Astrocyte (in vitro differentiated cells and primary cell): ENCODE measurements at regions not wholly inside any gene's neighbourhood (a gene's known extent, or its start where the extent isn't known, plus 50 kb on each side); places are given as distances from the start of the nearest gene placed in this dataset.

ENCODE experiments used
- DNase-seq: peaks from one replicate; pipeline ENCODE4 v3.0.0-alpha.2; 2010; ENCODE audit warnings: low read depth
- FAIRE-seq: peaks from 2 replicates; lab custom pipeline; 2011; peaks lifted over from hg19 to GRCh38; lab: Jason Lieb, UNC
- H2AFZ ChIP-seq: 2 replicates; pipeline ENCODE4 v1.6.0; 2012; ENCODE audit warnings: low read depth, low read length, inconsistent platforms
- H3K27ac ChIP-seq: 2 replicates; pipeline ENCODE4 v1.5.1; 2011; ENCODE audit warnings: low read depth, low read length, inconsistent platforms
- H3K27me3 ChIP-seq: 2 replicates; pipeline ENCODE4 v1.6.0; 2011; ENCODE audit warnings: low read length, inconsistent platforms; ENCODE audit not compliant: insufficient read depth
- H3K36me3 ChIP-seq: 2 replicates; pipeline ENCODE4 v1.5.1; 2011; ENCODE audit warnings: low read length, inconsistent platforms; ENCODE audit not compliant: insufficient read depth
- H3K4me1 ChIP-seq: 2 replicates; pipeline ENCODE4 v1.5.1; 2011; ENCODE audit warnings: low read length, inconsistent platforms; ENCODE audit not compliant: insufficient read depth
- H3K4me2 ChIP-seq: 2 replicates; pipeline ENCODE4 v1.6.0; 2012; ENCODE audit warnings: low read length, inconsistent platforms
- H3K4me3 ChIP-seq: 2 replicates; pipeline ENCODE4 v1.5.1; 2011; ENCODE audit warnings: low read depth, mild to moderate bottlenecking, low read length, inconsistent platforms; ENCODE audit not compliant: insufficient read depth
- H3K79me2 ChIP-seq: 2 replicates; pipeline ENCODE4 v1.6.0; 2012; ENCODE audit warnings: mild to moderate bottlenecking, low read length, inconsistent platforms; ENCODE audit not compliant: insufficient read depth
- H3K9ac ChIP-seq: 2 replicates; pipeline ENCODE4 v1.6.0; 2012; ENCODE audit warnings: mild to moderate bottlenecking, low read length, inconsistent platforms
- H3K9me3 ChIP-seq: 2 replicates; pipeline ENCODE4 v1.5.1; 2012; ENCODE audit warnings: low read depth, mild to moderate bottlenecking, low read length, inconsistent platforms; ENCODE audit not compliant: insufficient read depth
- H4K20me1 ChIP-seq: 2 replicates; pipeline ENCODE4 v1.6.0; 2012; ENCODE audit warnings: low read length, inconsistent platforms; ENCODE audit not compliant: insufficient read depth
- H3K27ac Mint-ChIP-seq: one replicate; pipeline ENCODE4 v1.8.0; 2021; ENCODE audit warnings: mild to moderate bottlenecking, mixed read lengths; ENCODE audit not compliant: unreplicated experiment
- H3K27me3 Mint-ChIP-seq: one replicate; pipeline ENCODE4 v1.8.0; 2021; ENCODE audit warnings: low read depth, mixed read lengths; ENCODE audit not compliant: unreplicated experiment
- H3K36me3 Mint-ChIP-seq: one replicate; pipeline ENCODE4 v1.8.0; 2021; ENCODE audit warnings: low read depth, mixed read lengths; ENCODE audit not compliant: unreplicated experiment
- H3K4me1 Mint-ChIP-seq: one replicate; pipeline ENCODE4 v1.8.0; 2021; ENCODE audit warnings: low read depth, mixed read lengths; ENCODE audit not compliant: unreplicated experiment
- H3K4me3 Mint-ChIP-seq: one replicate; pipeline ENCODE4 v1.8.0; 2021; ENCODE audit warnings: mild to moderate bottlenecking, moderate library complexity, mixed read lengths; ENCODE audit not compliant: unreplicated experiment
- H3K9me3 Mint-ChIP-seq: one replicate; pipeline ENCODE4 v1.8.0; 2021; ENCODE audit warnings: mild to moderate bottlenecking, mixed read lengths; ENCODE audit not compliant: unreplicated experiment
- CTCF ChIP-seq: IDR thresholded peaks from 2 replicates; pipeline ENCODE4 v1.5.1; 2011; ENCODE audit warnings: low read depth, mild to moderate bottlenecking, inconsistent platforms, low read length, moderate library complexity; ENCODE audit not compliant: insufficient read depth
- EZH2 ChIP-seq: IDR thresholded peaks from 2 replicates; pipeline ENCODE4 v1.6.1; 2012; ENCODE audit warnings: mild to moderate bottlenecking, low read length, inconsistent platforms; ENCODE audit not compliant: insufficient read depth

GRCh38 chr5:125823572-125823971 is 599.6 kb upstream of the GRAMD2B start:
- TF ChIP-seq EZH2 = no peak
- TF ChIP-seq CTCF = no peak

DNA sequence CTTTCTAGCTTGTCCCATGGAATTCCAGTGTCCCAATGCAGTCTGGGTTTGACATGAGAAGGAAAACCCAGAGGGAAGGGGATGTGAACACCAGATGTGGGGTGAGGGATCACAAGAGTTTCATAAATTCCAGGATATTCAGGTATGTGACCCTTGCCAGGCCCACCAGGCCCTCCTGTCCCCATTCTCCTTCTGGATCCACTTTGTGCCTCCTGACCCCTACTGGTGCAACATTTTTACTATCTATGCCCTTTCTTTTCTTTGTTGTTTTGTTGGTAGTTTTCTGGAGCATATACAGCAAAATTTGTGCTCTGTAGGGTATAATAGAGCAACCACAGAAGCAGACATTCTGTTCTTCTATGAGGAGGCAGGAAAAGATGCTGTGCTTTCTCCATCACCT is 597.0 kb upstream of the GRAMD2B start:
- H3K9me3 Mint-ChIP-seq = peaks cover 6% of the 10 kb centered on the region
- H3K79me2 ChIP-seq = no peaks in the 10 kb centered on the region
- no peak overlapping the region for H3K27ac Mint-ChIP-seq

More at GRCh38 chr5:125823572-125823971, 599.6 kb upstream of the GRAMD2B start:
- no peaks in the 10 kb centered on the region for H4K20me1 ChIP-seq
- no peak overlapping the region for H3K27ac Mint-ChIP-seq
- no peaks in the 10 kb centered on the region for H3K36me3 ChIP-seq
- no peaks in the 10 kb centered on the region for H3K4me1 ChIP-seq
- no peak overlapping the region for H3K4me2 ChIP-seq
- H2AFZ ChIP-seq = no peak overlapping the region
- H3K27me3 Mint-ChIP-seq = no peaks in the 10 kb centered on the region
- no peak overlapping the region for H3K27ac ChIP-seq
- FAIRE-seq (no peak), DNase-seq (peak; percentile 58)
- no peaks in the 10 kb centered on the region for H3K4me1 Mint-ChIP-seq
- no peaks in the 10 kb centered on the region for H3K9me3 ChIP-seq
- H3K4me3 ChIP-seq = no peak overlapping the region
- H3K27me3 ChIP-seq = no peaks in the 10 kb centered on the region
- peaks cover 6% of the 10 kb centered on the region for H3K9me3 Mint-ChIP-seq
- H3K9ac ChIP-seq = no peak overlapping the region
- no peaks in the 10 kb centered on the region for H3K36me3 Mint-ChIP-seq
- no peaks in the 10 kb centered on the region for H3K79me2 ChIP-seq
- H3K4me3 Mint-ChIP-seq = no peak overlapping the region

More for the DNA sequence above, 597.0 kb upstream of the GRAMD2B start:
- Histone ChIP-seq H3K27ac (no peak overlapping the region), H3K36me3 (no peaks in the 10 kb centered on the region), H3K27me3 (no peaks in the 10 kb centered on the region), H3K9me3 (no peaks in the 10 kb centered on the region), H4K20me1 (no peaks in the 10 kb centered on the region), H2AFZ (no peak overlapping the region), H3K9ac (no peak overlapping the region), H3K4me1 (no peaks in the 10 kb centered on the region), H3K4me3 (no peak overlapping the region), H3K4me2 (no peak overlapping the region)
- Mint-ChIP-seq H3K4me3 (no peak overlapping the region), H3K36me3 (peaks cover 4% of the 10 kb centered on the region), H3K27me3 (no peaks in the 10 kb centered on the region), H3K4me1 (no peaks in the 10 kb centered on the region)
- TF ChIP-seq EZH2 (no peak), CTCF (no peak)
- DNase-seq (no peak), FAIRE-seq (no peak)
